IMR-90 (cell line): ENCODE measurements at regions not wholly inside any gene's neighbourhood (a gene's known extent, or its start where the extent isn't known, plus 50 kb on each side); places are given as distances from the start of the nearest gene placed in this dataset.

Experiments
- ATAC-seq: fragments of 200-7000 bp; cut with Tn5 transposase; 2 replicates; pipeline ENCODE4 v1.9.1; 2020; ENCODE audit warnings: low read depth, mild to moderate bottlenecking, moderate library complexity
- BruUV-seq: library from RNA; stranded (reverse); fragments of 400-500 nt; replicated peaks from 2 replicates; lab custom pipeline; 2021; lab: Mats Ljungman, UMichigan
- CTCF ChIA-PET: fragments of 300-600 bp; formaldehyde crosslinking; extraction: SDS; loops from one replicate; lab custom pipeline; 2021; ENCODE audit warnings: antibody characterized with exemption; lab: Yijun Ruan, JAX
- POLR2A ChIA-PET: fragments of 300-600 bp; sonication (Branson Sonifier 250); formaldehyde crosslinking; loops from one replicate; lab custom pipeline; 2022; ENCODE audit warnings: antibody characterized with exemption; ENCODE audit not compliant: unreplicated experiment; lab: Charles Lee
- DNase-seq: peaks from one replicate; pipeline ENCODE4 v3.0.0; 2013
- H2AFZ ChIP-seq: replicated peaks from 2 replicates; pipeline ENCODE3; 2013; ENCODE audit warnings: low read length, mild to moderate bottlenecking; ENCODE audit not compliant: poor library complexity
- H2AK5ac ChIP-seq: 2 replicates; pipeline ENCODE4 v1.6.1; 2013; ENCODE audit warnings: low read depth, low read length, inconsistent platforms
- H2AK9ac ChIP-seq: replicated peaks from 2 replicates; pipeline ENCODE3; 2013; ENCODE audit warnings: mild to moderate bottlenecking, low read depth, low read length, moderate library complexity; ENCODE audit not compliant: poor library complexity
- H2BK120ac ChIP-seq: 2 replicates; pipeline ENCODE4 v1.6.1; 2013; ENCODE audit warnings: low read depth, low read length, inconsistent platforms
- H2BK15ac ChIP-seq: 3 replicates; pipeline ENCODE4 v1.6.1; 2013; ENCODE audit warnings: low read depth, low read length, inconsistent platforms
- H2BK20ac ChIP-seq: 2 replicates; pipeline ENCODE4 v1.6.1; 2013; ENCODE audit warnings: low read depth, mild to moderate bottlenecking, inconsistent platforms, low read length, moderate library complexity
- H2BK5ac ChIP-seq: 2 replicates; pipeline ENCODE4 v1.6.1; 2013; ENCODE audit warnings: mild to moderate bottlenecking, low read depth, low read length, inconsistent platforms; ENCODE audit not compliant: poor library complexity, severe bottlenecking
- H3K14ac ChIP-seq: replicated peaks from 2 replicates; pipeline ENCODE4 v1.6.1; 2013; ENCODE audit warnings: low read depth, low read length, inconsistent platforms
- H3K18ac ChIP-seq: 2 replicates; pipeline ENCODE4 v1.6.1; 2013; ENCODE audit warnings: low read depth, low read length, control low read depth
- H3K23ac ChIP-seq: 2 replicates; pipeline ENCODE4 v1.6.1; 2013; ENCODE audit warnings: low read depth, low read length, inconsistent platforms
- H3K27ac ChIP-seq: 2 replicates; pipeline ENCODE4 v1.5.1; 2013; ENCODE audit warnings: mild to moderate bottlenecking, control low read depth, low read length; ENCODE audit not compliant: insufficient read depth
- H3K27me3 ChIP-seq: 2 replicates; pipeline ENCODE4 v1.6.1; 2013; ENCODE audit warnings: low read length; ENCODE audit not compliant: control insufficient read depth, insufficient read depth
- H3K36me3 ChIP-seq: 2 replicates; pipeline ENCODE4 v1.6.1; 2013; ENCODE audit warnings: low read length, mixed read lengths; ENCODE audit not compliant: control insufficient read depth, insufficient read depth
- H3K4ac ChIP-seq: 2 replicates; pipeline ENCODE4 v1.6.1; 2013; ENCODE audit warnings: low read depth, low read length, inconsistent platforms
- H3K4me1 ChIP-seq: 2 replicates; pipeline ENCODE4 v1.6.1; 2013; ENCODE audit warnings: low read length, mixed read lengths; ENCODE audit not compliant: control insufficient read depth, insufficient read depth
- H3K4me2 ChIP-seq: 2 replicates; pipeline ENCODE4 v1.6.1; 2013; ENCODE audit warnings: low read depth, mild to moderate bottlenecking, control low read depth, low read length, moderate library complexity
- H3K4me3 ChIP-seq: 2 replicates; pipeline ENCODE4 v1.5.1; 2013; ENCODE audit warnings: low read depth, mild to moderate bottlenecking, control low read depth, low read length, moderate library complexity; ENCODE audit not compliant: insufficient read depth
- H3K56ac ChIP-seq: 2 replicates; pipeline ENCODE4 v1.6.1; 2013; ENCODE audit warnings: low read length, inconsistent platforms; ENCODE audit not compliant: insufficient read depth; ENCODE audit errors: extremely low read depth
- H3K79me1 ChIP-seq, 2 experiments: 2 replicates each; pipeline ENCODE4 v1.6.1; 2013; ENCODE audit warnings: low read length in 2 of 2, inconsistent platforms in 1 of 2, low read depth in 1 of 2
- H3K9ac ChIP-seq: 2 replicates; pipeline ENCODE4 v1.6.1; 2013; ENCODE audit warnings: low read depth, low read length, control low read depth
- H3K9me1 ChIP-seq: 2 replicates; pipeline ENCODE4 v1.6.1; 2013; ENCODE audit warnings: low read length, inconsistent platforms; ENCODE audit not compliant: insufficient read depth
- H3K9me3 ChIP-seq: 2 replicates; pipeline ENCODE4 v1.6.1; 2013; ENCODE audit warnings: low read length; ENCODE audit not compliant: control insufficient read depth, insufficient read depth
- H4K20me1 ChIP-seq: 2 replicates; pipeline ENCODE4 v1.6.1; 2013; ENCODE audit warnings: low read length, inconsistent platforms; ENCODE audit not compliant: insufficient read depth
- H4K5ac ChIP-seq: 2 replicates; pipeline ENCODE4 v1.6.1; 2013; ENCODE audit warnings: mild to moderate bottlenecking, low read depth, low read length, control low read depth
- H4K8ac ChIP-seq, 2 experiments: 2 replicates each; pipeline ENCODE4 v1.6.1; 2013; ENCODE audit warnings: low read depth in 2 of 2, low read length in 2 of 2, control low read depth in 1 of 2, inconsistent platforms in 1 of 2
- H4K91ac ChIP-seq: 2 replicates; pipeline ENCODE4 v1.6.1; 2013; ENCODE audit warnings: low read depth, low read length, inconsistent platforms; ENCODE audit not compliant: insufficient read depth
- CEBPB ChIP-seq: IDR thresholded peaks from 2 replicates; pipeline ENCODE4 v1.6.1; 2012; ENCODE audit warnings: low read depth, low read length, improper control_type of control experiment
- MAFK ChIP-seq: IDR thresholded peaks from 2 replicates; pipeline ENCODE4 v1.6.1; 2012; ENCODE audit warnings: low read depth, low read length, improper control_type of control experiment
- MAZ ChIP-seq: IDR thresholded peaks from 2 replicates; pipeline ENCODE4 v1.6.1; 2012; ENCODE audit warnings: low read depth, mild to moderate bottlenecking, low read length, improper control_type of control experiment, moderate library complexity, borderline replicate concordance
- NFE2L2 ChIP-seq: fragments of 150-350 bp; IDR thresholded peaks from 2 replicates; pipeline ENCODE4 v1.6.1; 2016; ENCODE audit warnings: low read depth, mild to moderate bottlenecking, low read length
- RAD21 ChIP-seq: IDR thresholded peaks from 2 replicates; pipeline ENCODE4 v1.6.1; 2012; ENCODE audit warnings: low read length, improper control_type of control experiment
- SMC3 ChIP-seq: fragments of 150-350 bp; IDR thresholded peaks from 2 replicates; pipeline ENCODE4 v1.6.1; 2016; ENCODE audit warnings: low read depth, mild to moderate bottlenecking, antibody characterized with exemption, low read length, moderate library complexity
- WGBS, 2 experiments: methylation state at CpG; one replicate each; pipeline versions ENCODE4 v1.1.5 to v1.1.7; 2013; ENCODE audit warnings: missing lambda C conversion rate in 2 of 2; ENCODE audit not compliant: insufficient read length in 1 of 2; ENCODE audit errors: extremely low coverage in 2 of 2; 5-methylcytosine and 5-hydroxymethylcytosine counted together
- dilution Hi-C: fragments of 300-500 bp; cut with HindIII; formaldehyde crosslinking; loops from one replicate; pipeline ENCODE4 v1.14.3; 2018; ENCODE audit warnings: low sequenced_read_pairs; ENCODE audit not compliant: unreplicated experiment
- in situ Hi-C: fragments of 300-500 bp; cut with MboI; formaldehyde crosslinking; loops from 3 replicates; pipeline ENCODE4 v1.14.3; 2019; ENCODE audit warnings: low sequenced_read_pairs, inconsistent platforms, mixed read lengths
- intact Hi-C: fragments of 100-400 bp; cut with micrococcal nuclease; formaldehyde crosslinking; loops from 2 replicates; pipeline ENCODE4 v1.10.0; 2022
- TF ChIP-seq, protein P1 (sequence below): fragments of 150-350 bp; IDR thresholded peaks from 2 replicates; pipeline ENCODE4 v1.6.1; 2017; ENCODE audit warnings: mild to moderate bottlenecking, antibody characterized with exemption, low read length, low read depth

DNA sequence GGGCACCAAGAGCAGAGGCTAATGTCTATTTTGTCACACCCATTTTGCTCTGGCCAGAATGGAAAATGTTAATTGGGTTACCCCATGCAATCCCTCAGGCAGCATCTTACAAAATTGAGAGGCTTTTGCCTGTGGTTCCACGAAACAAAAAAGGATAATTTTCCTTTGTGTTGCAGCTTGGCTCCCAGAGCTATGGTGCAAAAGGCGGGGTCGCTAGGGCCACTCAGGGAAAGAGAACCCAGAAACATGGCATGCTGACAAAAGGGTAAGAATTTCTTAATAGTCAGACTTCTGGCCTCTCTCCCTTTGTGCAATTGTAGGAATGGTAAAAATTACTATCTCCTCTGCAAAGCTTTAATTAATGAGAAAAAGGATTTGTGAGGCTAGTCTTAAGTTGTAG, 119.6 kb upstream of the BANK1 start:
- Histone ChIP-seq H3K4ac (no peak overlapping the region), H3K27ac (no peak overlapping the region), H2BK15ac (no peak overlapping the region), H3K79me1 (no peaks in the 10 kb centered on the region), H3K23ac (no peak overlapping the region), H4K5ac (no peak overlapping the region), H2BK20ac (no peak overlapping the region), H2BK120ac (no peak overlapping the region), H4K20me1 (no peaks in the 10 kb centered on the region), H2BK5ac (no peak overlapping the region), H3K9me3 (no peaks in the 10 kb centered on the region), H4K8ac (no peak overlapping the region), H4K91ac (no peak overlapping the region), H3K36me3 (no peaks in the 10 kb centered on the region), H3K4me2 (no peak overlapping the region), H2AFZ (no peak overlapping the region), H3K56ac (no peak overlapping the region), H2AK5ac (no peak overlapping the region), H3K4me3 (no peak overlapping the region), H3K18ac (no peak overlapping the region), H2AK9ac (no peak overlapping the region), H3K9me1 (no peaks in the 10 kb centered on the region), H3K4me1 (no peaks in the 10 kb centered on the region), H3K27me3 (no peaks in the 10 kb centered on the region), H3K9ac (no peak overlapping the region), H3K14ac (no peak overlapping the region)
- POLR2A ChIA-PET = no interaction called here
- BruUV-seq = no TSS peak
- in situ Hi-C loops (no loop called here), dilution Hi-C loops (no loop called here), intact Hi-C loops (no loop called here)
- WGBS, 2 experiments = no CpG with 5 or more reads among the region's 3 CpGs
- DNase-seq = no peak
- CTCF ChIA-PET = no interaction called here
- TF ChIP-seq RAD21 (no peak), MAFK (no peak), SMC3 (no peak), CEBPB (no peak), MAZ (no peak), NFE2L2 (no peak)
- TF ChIP-seq, protein P1, sequence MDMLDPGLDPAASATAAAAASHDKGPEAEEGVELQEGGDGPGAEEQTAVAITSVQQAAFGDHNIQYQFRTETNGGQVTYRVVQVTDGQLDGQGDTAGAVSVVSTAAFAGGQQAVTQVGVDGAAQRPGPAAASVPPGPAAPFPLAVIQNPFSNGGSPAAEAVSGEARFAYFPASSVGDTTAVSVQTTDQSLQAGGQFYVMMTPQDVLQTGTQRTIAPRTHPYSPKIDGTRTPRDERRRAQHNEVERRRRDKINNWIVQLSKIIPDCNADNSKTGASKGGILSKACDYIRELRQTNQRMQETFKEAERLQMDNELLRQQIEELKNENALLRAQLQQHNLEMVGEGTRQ = no peak
- no peak for ATAC-seq
